ENCODE measurements at regions not wholly inside any gene's neighbourhood (a gene's known extent, or its start where the extent isn't known, plus 50 kb on each side); places are given as distances from the start of the nearest gene placed in this dataset.

GRCh38 chr12:17918013-17918412 lies 172.0 kb downstream of the RERGL start:
- no peak for TF ChIP-seq EZH2 (optimal IDR thresholded peaks at IDR 0.05; ENCODE audit: low read depth, low read length)
- TF ChIP-seq CTCF (IDR thresholded peaks at IDR 0.05; ENCODE audit: low read length) = no peak

All from MM.1S (cell line).